WTC11 (cell line): ENCODE measurements at regions not wholly inside any gene's neighbourhood (a gene's known extent, or its start where the extent isn't known, plus 50 kb on each side); places are given as distances from the start of the nearest gene placed in this dataset.

ENCODE experiments used
- ATAC-seq: fragments of 200-7000 bp; cut with Tn5 transposase; 2 replicates; pipeline ENCODE4 v1.10.0; 2021; ENCODE audit warnings: mild to moderate bottlenecking, moderate library complexity
- CTCF ChIA-PET: fragments of 300-600 bp; sonication (Branson Sonifier 250); formaldehyde crosslinking; loops from one replicate; lab custom pipeline; 2021; ENCODE audit warnings: antibody characterized with exemption; lab: Charles Lee
- POLR2A ChIA-PET: fragments of 350-600 bp; sonication (Branson Sonifier 250); formaldehyde crosslinking; loops from one replicate; lab custom pipeline; 2021; ENCODE audit warnings: antibody characterized with exemption; lab: Charles Lee
- DNase-seq: peaks from one replicate; pipeline ENCODE4 v3.0.0; 2021; ENCODE audit warnings: low spot score
- H3K27ac Mint-ChIP-seq: 2 replicates; pipeline ENCODE4 v1.8.0; 2021; ENCODE audit warnings: mixed read lengths
- H3K27me3 Mint-ChIP-seq: 2 replicates; pipeline ENCODE4 v1.8.0; 2021; ENCODE audit warnings: low read depth, mild to moderate bottlenecking, moderate library complexity, mixed read lengths
- H3K36me3 Mint-ChIP-seq: 2 replicates; pipeline ENCODE4 v1.8.0; 2021; ENCODE audit warnings: mixed read lengths
- H3K4me1 Mint-ChIP-seq: 2 replicates; pipeline ENCODE4 v1.8.0; 2022; ENCODE audit warnings: mixed read lengths
- H3K4me3 Mint-ChIP-seq: 2 replicates; pipeline ENCODE4 v1.8.0; 2021; ENCODE audit warnings: mild to moderate bottlenecking, moderate library complexity, mixed read lengths
- H3K9me3 Mint-ChIP-seq: 2 replicates; pipeline ENCODE4 v1.8.0; 2021; ENCODE audit warnings: mixed read lengths
- AR ChIP-seq: fragments of 250-450 bp; sonication (Bioruptor Pico); IDR thresholded peaks from 2 replicates; pipeline ENCODE4 v1.9.0; 2021; ENCODE audit warnings: mild to moderate bottlenecking
- E2F5 ChIP-seq: sonication (generic); formaldehyde crosslinking; IDR thresholded peaks from 2 replicates; pipeline ENCODE4 v1.8.1; 2022; ENCODE audit warnings: mild to moderate bottlenecking, moderate library complexity, missing genetic modification reagents
- ELF4 ChIP-seq: sonication (generic); formaldehyde crosslinking; IDR thresholded peaks from 2 replicates; pipeline ENCODE4 v1.8.1; 2022; ENCODE audit warnings: low read depth, mild to moderate bottlenecking, moderate library complexity, missing genetic modification reagents
- EMX1 ChIP-seq: fragments of 250-450 bp; sonication (Bioruptor Pico); IDR thresholded peaks from 2 replicates; pipeline ENCODE4 v1.8.0; 2021; ENCODE audit warnings: mild to moderate bottlenecking
- ESRRA ChIP-seq: sonication (generic); formaldehyde crosslinking; IDR thresholded peaks from 2 replicates; pipeline ENCODE4 v1.8.1; 2022; ENCODE audit warnings: mild to moderate bottlenecking, missing genetic modification reagents, borderline replicate concordance
- FOXJ3 ChIP-seq: sonication (generic); formaldehyde crosslinking; IDR thresholded peaks from 2 replicates; pipeline ENCODE4 v1.9.0; 2021; ENCODE audit warnings: missing genetic modification reagents, mild to moderate bottlenecking, borderline replicate concordance
- GABPB1 ChIP-seq: sonication (generic); formaldehyde crosslinking; IDR thresholded peaks from 2 replicates; pipeline ENCODE4 v1.8.1; 2023; ENCODE audit warnings: mild to moderate bottlenecking, missing genetic modification reagents
- JUN ChIP-seq: sonication (generic); formaldehyde crosslinking; IDR thresholded peaks from 2 replicates; pipeline ENCODE4 v1.8.0; 2023; ENCODE audit warnings: mild to moderate bottlenecking, missing genetic modification reagents
- MYBL2 ChIP-seq: sonication (generic); formaldehyde crosslinking; IDR thresholded peaks from 2 replicates; pipeline ENCODE4 v1.8.1; 2023; ENCODE audit warnings: mild to moderate bottlenecking, moderate library complexity, missing genetic modification reagents
- NFATC4 ChIP-seq: fragments of 250-450 bp; sonication (Bioruptor Pico); IDR thresholded peaks from 2 replicates; pipeline ENCODE4 v1.9.0; 2021; ENCODE audit warnings: mild to moderate bottlenecking
- NFE2L1 ChIP-seq: sonication (generic); formaldehyde crosslinking; IDR thresholded peaks from 2 replicates; pipeline ENCODE4 v1.8.1; 2023; ENCODE audit warnings: missing genetic modification reagents
- NR1H2 ChIP-seq: sonication (generic); formaldehyde crosslinking; IDR thresholded peaks from 2 replicates; pipeline ENCODE4 v1.9.0; 2021; ENCODE audit warnings: mild to moderate bottlenecking, moderate library complexity, missing genetic modification reagents
- NR2C2 ChIP-seq: sonication (generic); formaldehyde crosslinking; IDR thresholded peaks from 2 replicates; pipeline ENCODE4 v1.8.0; 2022; ENCODE audit warnings: mild to moderate bottlenecking, missing genetic modification reagents
- NR3C1 ChIP-seq: sonication (generic); formaldehyde crosslinking; conservative IDR thresholded peaks from 2 replicates; pipeline ENCODE4 v1.8.1; 2023; ENCODE audit warnings: low read depth, mild to moderate bottlenecking, missing genetic modification reagents
- PRRX2 ChIP-seq: fragments of 250-450 bp; sonication (Bioruptor Pico); IDR thresholded peaks from 2 replicates; pipeline ENCODE4 v1.8.0; 2021; ENCODE audit warnings: mild to moderate bottlenecking
- STAT6 ChIP-seq: sonication (generic); formaldehyde crosslinking; conservative IDR thresholded peaks from 2 replicates; pipeline ENCODE4 v1.8.1; 2023; ENCODE audit warnings: mild to moderate bottlenecking, low read depth, missing genetic modification reagents, moderate library complexity
- TCF7 ChIP-seq: sonication (generic); formaldehyde crosslinking; IDR thresholded peaks from 2 replicates; pipeline ENCODE4 v1.8.0; 2022; ENCODE audit warnings: mild to moderate bottlenecking, low read depth, missing genetic modification reagents, moderate library complexity
- TEAD1 ChIP-seq: sonication (generic); formaldehyde crosslinking; IDR thresholded peaks from 2 replicates; pipeline ENCODE4 v1.8.0; 2022; ENCODE audit warnings: mild to moderate bottlenecking, missing genetic modification reagents
- TEAD4 ChIP-seq: sonication (generic); formaldehyde crosslinking; IDR thresholded peaks from 2 replicates; pipeline ENCODE4 v1.8.0; 2022; ENCODE audit warnings: mild to moderate bottlenecking, missing genetic modification reagents
- TP53 ChIP-seq: sonication (generic); formaldehyde crosslinking; IDR thresholded peaks from 2 replicates; pipeline ENCODE4 v1.8.1; 2023; ENCODE audit warnings: mild to moderate bottlenecking, missing genetic modification reagents
- USF1 ChIP-seq: sonication (generic); formaldehyde crosslinking; IDR thresholded peaks from 2 replicates; pipeline ENCODE4 v1.8.0; 2022; ENCODE audit warnings: mild to moderate bottlenecking, missing genetic modification reagents
- USF2 ChIP-seq: sonication (generic); formaldehyde crosslinking; IDR thresholded peaks from 2 replicates; pipeline ENCODE4 v1.8.1; 2023; ENCODE audit warnings: mild to moderate bottlenecking, missing genetic modification reagents, moderate library complexity
- ZBTB21 ChIP-seq: sonication (generic); formaldehyde crosslinking; IDR thresholded peaks from 2 replicates; pipeline ENCODE4 v1.8.1; 2023; ENCODE audit warnings: mild to moderate bottlenecking, missing genetic modification reagents, borderline replicate concordance
- ZNF232 ChIP-seq: sonication (generic); formaldehyde crosslinking; IDR thresholded peaks from 2 replicates; pipeline ENCODE4 v1.8.0; 2022; ENCODE audit warnings: mild to moderate bottlenecking, missing genetic modification reagents
- ZNF263 ChIP-seq: sonication (generic); formaldehyde crosslinking; IDR thresholded peaks from 2 replicates; pipeline ENCODE4 v1.8.1; 2022; ENCODE audit warnings: low read depth, mild to moderate bottlenecking, moderate library complexity, missing genetic modification reagents
- ZNF396 ChIP-seq: fragments of 250-450 bp; sonication (Bioruptor Pico); IDR thresholded peaks from 2 replicates; pipeline ENCODE4 v1.8.0; 2021; ENCODE audit warnings: mild to moderate bottlenecking, moderate library complexity, borderline replicate concordance
- ZNF512 ChIP-seq: sonication (generic); formaldehyde crosslinking; IDR thresholded peaks from 2 replicates; pipeline ENCODE4 v1.8.1; 2022; ENCODE audit warnings: missing genetic modification reagents, borderline replicate concordance

GRCh38 chr1:208691012-208691411 is 446.8 kb upstream of the PLXNA2 start:
- Mint-ChIP-seq H3K4me3 (no peak overlapping the region), H3K36me3 (peaks cover 11% of the 10 kb centered on the region), H3K4me1 (no peaks in the 10 kb centered on the region), H3K27ac (no peak overlapping the region), H3K9me3 (peaks cover 28% of the 10 kb centered on the region), H3K27me3 (no peaks in the 10 kb centered on the region)
- ATAC-seq (no peak), DNase-seq (no peak)
- ChIA-PET POLR2A (no interaction called here), CTCF (interaction anchor here (0.6 kb wide), 1 partner anchor 22 kb away, joined by 5 read pairs; no protein-coding TSS in a partner anchor)
- TF ChIP-seq USF1 (CRISPR knock-in tag) (no peak), TEAD4 (CRISPR knock-in tag) (no peak), STAT6 (CRISPR knock-in tag) (no peak), TEAD1 (CRISPR knock-in tag) (no peak), ZNF512 (CRISPR knock-in tag) (no peak), ELF4 (CRISPR knock-in tag) (no peak), GABPB1 (CRISPR knock-in tag) (no peak), EMX1 (CRISPR knock-in tag) (no peak), TCF7 (CRISPR knock-in tag) (no peak), ZNF263 (CRISPR knock-in tag) (no peak), MYBL2 (CRISPR knock-in tag) (no peak), NR3C1 (CRISPR knock-in tag) (no peak), USF2 (CRISPR knock-in tag) (no peak), FOXJ3 (CRISPR knock-in tag) (no peak), ZNF232 (no peak), PRRX2 (no peak), NR2C2 (CRISPR knock-in tag) (no peak), ZNF396 (CRISPR knock-in tag) (no peak)

- no peak overlapping the region for H3K27ac Mint-ChIP-seq
- H3K9me3 Mint-ChIP-seq, result peaks cover 9% of the 10 kb centered on the region
- POLR2A ChIA-PET, result no interaction called here
- H3K4me3 Mint-ChIP-seq, result no peak overlapping the region
- H3K36me3 Mint-ChIP-seq, result 0 out of 2 replicates have a peak, but pooled peaks cover 3% of the 10 kb centered on the region
- DNase-seq (no peak), ATAC-seq (no peak)
- peaks cover 5% of the 10 kb centered on the region; the same call in 1 of the 2 replicates for H3K4me1 Mint-ChIP-seq
- no peaks in the 10 kb centered on the region for H3K27me3 Mint-ChIP-seq
- CTCF ChIA-PET, result no interaction called here
- TF ChIP-seq ESRRA (CRISPR knock-in tag) (no peak), E2F5 (CRISPR knock-in tag) (no peak), TP53 (CRISPR knock-in tag) (no peak), JUN (CRISPR knock-in tag) (no peak), ZBTB21 (CRISPR knock-in tag) (no peak), NR1H2 (CRISPR knock-in tag) (no peak), NFATC4 (CRISPR knock-in tag) (no peak), AR (CRISPR knock-in tag) (no peak), ZNF512 (CRISPR knock-in tag) (no peak), NFE2L1 (CRISPR knock-in tag) (no peak)
These were observed 465.8 kb upstream of the PLXNA2 start for GRCh38 chr1:208709981-208710380.
